ENCODE measurements at regions not wholly inside any gene's neighbourhood (a gene's known extent, or its start where the extent isn't known, plus 50 kb on each side); places are given as distances from the start of the nearest gene placed in this dataset.

DNA sequence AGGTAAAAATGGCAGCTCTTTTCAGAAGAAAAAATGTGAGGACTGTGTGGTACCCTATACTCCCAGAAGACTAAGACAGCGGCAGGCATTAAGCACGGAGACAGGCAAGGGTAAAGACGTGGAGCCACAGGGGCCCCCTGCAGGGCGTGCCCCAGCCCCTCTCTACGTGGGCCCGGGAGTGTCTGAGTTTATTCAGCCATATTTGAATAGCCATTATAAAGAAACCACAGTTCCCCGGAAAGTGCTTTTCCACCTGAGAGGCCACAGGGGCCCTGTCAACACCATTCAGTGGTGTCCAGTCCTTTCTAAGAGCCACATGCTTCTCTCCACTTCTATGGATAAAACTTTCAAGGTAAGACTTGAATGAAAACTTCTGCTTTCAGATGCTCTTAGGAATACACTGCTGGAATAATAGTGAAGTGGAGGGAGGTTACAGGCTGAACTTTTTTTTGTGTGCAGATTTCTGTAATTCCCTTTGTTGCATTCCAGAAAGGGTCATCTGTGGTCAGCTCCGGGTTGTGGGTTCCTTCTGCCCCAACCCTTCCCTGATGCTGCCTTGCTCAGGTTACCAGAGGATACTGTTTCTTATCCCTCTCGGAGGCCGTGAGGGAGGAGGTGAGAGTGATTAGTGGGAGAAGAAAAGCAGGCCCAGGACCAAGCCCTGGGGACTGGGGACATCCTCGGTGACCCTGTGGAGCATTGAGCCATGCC, 58.4 kb downstream of the SLC25A47 start:
- DNase-seq (ENCODE audit: low spot score): peak; percentile 37

DNA sequence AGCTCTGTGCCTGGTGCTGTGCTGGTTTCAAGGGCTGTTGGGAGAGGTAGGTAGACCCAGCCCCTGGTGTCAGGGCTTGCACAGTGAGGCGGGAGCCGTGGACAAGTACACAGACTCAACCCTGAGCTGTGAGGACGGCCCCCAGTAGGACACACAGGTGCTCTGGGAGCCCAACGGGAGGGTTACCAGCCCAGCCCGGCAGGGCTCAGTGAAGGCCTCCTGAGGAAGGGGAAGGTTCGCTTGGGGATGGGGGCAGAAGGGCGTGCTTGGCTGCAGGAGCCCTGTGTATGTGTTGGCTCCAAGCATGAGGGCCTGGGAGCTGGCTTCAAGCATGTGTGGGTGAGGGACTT, 58.9 kb downstream of the SLC25A47 start:
- no peak for DNase-seq (ENCODE audit: low spot score)

DNA sequence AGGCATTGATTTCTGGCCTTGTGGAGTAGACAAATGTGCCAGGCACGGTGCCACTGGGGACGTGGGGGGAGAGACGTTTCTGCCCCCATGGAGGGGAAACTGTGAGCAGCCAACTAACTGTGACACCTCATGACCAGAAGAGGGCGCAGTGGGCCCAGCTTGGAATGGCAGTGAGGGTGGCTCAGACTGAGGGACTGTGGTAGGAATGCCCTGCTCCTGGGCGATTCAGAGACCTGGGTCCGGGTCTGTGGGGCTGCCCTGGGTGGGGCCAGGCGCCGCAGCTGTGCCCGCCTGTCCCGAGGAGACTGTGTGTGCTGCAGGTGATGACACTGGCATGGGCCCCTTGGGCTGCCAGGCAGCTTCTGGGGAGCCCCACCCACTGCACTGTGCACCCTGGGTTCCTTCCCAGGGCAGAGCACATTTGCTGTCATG, 60.6 kb downstream of the SLC25A47 start:
- peak; percentile 56 for DNase-seq (ENCODE audit: low spot score)

DNA sequence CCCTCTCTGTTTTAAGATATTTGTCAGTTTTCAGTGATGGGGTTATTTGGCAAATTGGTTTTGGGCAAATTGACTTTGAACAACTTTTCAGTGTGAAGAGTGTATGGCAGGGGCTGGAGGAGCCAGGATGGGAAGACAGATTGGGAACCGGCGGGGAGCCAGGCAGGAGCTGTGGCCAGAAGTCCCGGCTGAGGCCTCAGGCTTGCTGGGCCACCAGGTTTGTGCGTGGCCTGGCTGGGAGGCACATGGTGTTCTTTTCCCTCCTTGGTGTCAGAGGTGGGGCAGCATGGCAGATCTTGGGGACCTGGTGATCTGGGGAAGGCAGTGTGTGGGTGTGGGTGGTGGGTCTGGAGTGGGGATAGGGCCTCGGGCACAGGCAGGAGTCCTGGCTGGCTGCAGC, 61.1 kb downstream of the SLC25A47 start:
- DNase-seq (ENCODE audit: low spot score): no peak

DNA sequence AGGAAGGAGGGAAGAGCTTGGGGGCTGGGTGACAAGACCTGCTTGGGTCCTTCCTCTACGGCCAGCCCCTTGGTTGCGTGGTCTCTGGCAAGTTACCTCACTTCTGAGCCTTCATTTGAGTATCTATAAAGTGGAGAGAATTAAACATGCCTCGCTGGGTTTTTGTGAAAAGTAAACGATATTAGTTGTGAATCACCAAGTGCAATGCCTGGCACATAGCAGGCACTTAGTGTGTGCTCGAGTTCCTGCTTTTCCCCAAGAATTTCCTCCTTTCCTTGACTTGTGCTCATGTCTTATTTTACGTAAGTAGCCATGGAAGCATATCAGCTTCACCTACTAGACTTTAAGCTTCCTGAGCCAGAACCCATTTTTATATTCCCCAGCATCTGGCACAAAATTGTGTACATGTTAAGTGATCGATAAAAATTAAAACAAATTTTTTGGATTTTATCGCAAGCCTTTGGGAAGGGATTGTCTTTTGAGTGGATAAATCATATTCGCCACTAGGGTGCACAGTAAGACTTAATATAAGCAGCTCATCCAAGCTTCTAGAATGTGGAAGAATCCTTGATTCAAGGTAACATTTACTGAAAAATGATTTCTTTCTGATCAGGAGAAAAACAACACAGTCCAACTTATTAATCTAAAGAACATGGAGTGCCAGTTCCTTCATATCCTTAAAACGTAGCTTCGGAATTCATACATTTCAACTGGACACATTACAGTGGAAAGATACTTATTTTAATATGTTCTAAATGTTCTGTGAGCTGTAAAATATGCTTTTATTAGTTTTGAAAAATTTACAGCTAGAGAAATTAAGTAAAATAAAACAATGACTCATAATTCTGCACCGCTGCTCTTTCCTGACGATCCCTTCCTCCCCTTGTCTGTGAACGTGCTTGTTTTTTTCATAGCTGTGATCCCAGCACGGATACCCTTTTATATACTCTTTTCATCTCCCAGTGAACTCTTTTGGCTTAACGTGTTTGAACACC, 62.0 kb downstream of the SLC25A47 start:
- peak; percentile 69 for DNase-seq (ENCODE audit: low spot score)

DNA sequence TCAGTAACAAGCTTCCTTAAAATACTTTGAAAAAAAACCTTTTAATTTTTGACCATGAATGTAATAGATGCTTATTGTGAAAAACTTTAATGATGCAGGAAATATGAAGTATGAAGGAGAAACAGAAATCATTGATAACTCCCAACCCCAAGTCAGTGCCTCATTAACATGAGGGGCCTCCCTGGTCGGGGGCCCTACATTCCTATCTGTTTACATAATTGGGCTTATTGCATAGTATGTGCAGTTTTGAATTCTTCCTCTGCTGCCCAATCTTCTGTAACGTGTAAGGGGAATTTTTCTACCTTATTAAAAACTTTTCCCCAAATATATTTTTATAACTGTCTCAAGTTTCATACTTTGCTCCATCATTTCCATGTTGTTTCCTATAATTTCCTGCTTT, 63.0 kb downstream of the SLC25A47 start:
- peak; percentile 27 for DNase-seq (ENCODE audit: low spot score)

DNA sequence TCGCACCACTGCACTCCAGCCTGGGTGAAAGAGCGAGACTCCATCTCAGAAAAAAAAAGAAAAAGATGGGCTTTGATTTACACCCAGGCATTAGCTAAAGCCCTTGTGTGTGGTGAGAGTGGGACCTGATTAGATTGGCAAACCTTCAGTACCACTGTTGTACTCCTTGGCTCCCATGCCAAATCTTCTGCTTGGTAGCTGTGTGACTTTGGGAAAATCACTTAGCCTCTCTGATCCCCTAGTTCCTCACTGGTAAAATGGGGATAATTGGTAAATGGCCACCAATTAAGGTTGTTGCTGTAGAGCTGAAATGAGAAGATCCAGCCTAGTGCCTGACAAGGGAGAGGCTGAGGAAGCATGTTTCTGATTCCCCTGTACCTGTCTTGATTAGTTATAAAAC, 63.7 kb downstream of the SLC25A47 start:
- no peak for DNase-seq (ENCODE audit: low spot score)

DNA sequence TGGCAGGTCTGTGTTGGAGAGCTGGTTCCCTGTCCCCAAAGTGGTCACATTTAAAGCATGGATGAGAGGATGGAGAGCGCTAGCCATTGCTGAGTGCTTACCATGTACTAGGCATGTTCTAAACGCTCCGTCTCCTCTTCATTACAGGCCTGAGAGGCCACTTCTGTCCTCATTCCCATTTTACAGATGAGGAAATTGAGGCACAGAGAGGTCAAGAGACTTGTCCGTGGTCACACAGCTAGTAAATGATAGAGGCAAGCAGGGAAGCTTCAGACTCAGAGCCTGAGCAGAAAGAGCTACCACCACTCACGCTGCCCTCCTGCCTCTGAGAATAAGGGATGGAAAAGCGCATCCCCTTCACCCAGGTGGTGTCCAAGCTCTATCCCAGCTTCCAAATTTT, 64.3 kb downstream of the SLC25A47 start:
- no peak for DNase-seq (ENCODE audit: low spot score)

DNA sequence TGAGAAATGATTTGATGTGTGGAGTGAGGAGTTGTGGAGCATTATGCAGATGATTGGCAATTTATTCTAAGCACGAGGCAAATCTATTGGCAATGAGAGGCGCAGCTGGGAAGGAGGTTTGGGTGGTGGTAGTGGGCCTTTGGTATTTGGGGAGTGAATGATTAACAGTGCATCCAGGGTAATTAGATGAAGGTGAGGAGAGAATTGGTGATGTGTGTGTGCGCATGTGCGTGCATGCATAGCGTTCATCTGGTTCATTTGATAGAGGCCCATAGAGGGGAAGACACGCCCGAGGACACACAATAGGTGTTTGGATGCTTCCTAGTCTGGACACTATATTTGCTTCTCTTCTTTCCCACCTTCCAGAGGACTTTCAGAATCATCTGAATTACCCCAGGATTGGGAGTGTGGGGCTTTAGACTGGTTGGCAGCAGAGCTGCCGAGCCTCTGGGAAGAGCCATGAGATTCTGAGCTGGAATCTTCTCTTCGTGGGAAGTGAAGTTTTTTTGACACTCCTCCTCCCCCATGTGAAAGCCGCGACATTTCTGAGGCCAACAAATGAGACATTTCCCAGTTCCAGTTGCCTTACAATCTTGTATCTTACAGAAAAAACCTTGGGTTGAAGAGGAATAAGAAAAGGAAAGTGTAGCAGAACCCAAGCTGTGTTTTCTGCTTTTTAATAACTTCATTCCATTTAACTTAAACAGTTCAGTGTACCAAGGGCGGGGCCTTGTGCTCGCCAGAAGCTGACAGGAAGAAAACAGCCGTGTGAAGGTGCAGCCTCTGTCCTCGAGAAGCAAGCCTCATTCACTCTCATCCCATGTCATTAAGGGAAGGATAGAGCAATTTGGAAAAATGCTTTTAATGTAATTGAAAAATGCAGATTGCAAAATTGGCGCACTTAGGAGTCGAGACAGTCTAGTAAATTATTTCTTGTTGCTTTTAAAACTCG, 65.2 kb downstream of the SLC25A47 start:
- DNase-seq (ENCODE audit: low spot score): peak; percentile 78

DNA sequence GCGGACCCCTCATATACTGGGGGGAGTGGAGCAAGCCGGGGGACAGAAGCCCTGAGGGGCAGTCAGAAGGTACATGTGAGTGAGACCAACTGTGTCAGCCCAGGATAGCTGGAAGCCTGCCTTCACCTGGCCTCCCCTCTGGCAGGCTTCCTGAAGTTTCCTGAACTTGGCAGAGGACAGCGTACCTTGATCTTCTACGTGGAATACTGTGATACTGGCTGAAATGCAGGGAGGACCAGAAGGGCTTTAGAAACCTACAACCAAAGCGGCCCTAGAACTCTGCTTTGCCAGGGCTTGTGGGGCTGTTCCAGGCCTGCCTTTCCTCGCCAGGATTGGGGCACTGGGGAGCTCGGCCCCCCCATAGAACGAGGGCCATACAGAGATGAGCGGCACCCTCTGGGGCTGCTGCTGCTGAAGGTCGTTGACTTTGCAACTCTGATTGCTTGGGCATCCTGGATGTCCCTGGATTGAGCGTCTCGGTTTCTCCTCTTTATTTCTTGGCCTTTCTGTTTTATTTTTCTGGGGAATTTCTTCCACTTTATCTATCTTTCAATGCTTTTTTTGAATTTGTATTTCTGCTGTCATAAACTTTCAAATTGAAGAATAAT, 66.5 kb downstream of the SLC25A47 start:
- no peak for DNase-seq (ENCODE audit: low spot score)

DNA sequence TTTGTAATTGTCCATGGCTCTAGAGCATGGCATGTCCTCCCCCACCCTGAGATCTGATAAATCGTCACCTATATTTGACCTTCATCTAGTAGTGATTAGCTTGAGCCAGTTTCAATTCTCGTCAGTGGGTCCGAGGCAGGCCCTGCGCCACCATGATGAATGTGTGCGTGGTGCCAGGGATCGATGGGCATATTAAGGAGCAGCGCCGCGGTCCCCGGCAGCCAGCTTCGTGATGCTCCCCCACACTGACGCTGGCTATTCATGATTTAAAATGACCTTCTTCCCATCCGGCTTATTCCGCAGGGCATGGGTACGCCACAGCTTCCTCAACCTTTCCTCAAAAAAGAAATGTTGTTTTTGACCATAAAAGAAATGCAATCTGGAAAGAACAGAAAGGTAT, 68.0 kb downstream of the SLC25A47 start:
- DNase-seq (ENCODE audit: low spot score): no peak

DNA sequence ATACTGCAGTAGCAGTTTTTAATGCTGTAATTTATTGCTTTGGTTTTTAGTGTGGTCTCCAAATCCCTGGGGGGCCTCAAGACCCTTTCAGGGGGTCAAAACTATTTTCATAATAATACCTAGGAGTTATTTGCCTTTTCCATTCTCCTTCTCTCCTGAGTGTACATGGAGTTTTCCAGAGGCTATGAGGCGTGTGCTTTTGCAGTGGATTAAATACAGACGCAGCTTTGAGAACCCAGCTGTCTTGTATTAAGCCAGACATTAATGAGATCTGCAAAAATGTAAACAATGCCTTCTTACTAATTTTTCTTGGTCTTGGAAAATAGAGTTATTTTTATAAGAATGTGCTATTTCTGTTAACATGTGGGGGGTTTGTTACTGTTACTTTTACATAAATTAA, 68.6 kb downstream of the SLC25A47 start:
- no peak for DNase-seq (ENCODE audit: low spot score)

DNA sequence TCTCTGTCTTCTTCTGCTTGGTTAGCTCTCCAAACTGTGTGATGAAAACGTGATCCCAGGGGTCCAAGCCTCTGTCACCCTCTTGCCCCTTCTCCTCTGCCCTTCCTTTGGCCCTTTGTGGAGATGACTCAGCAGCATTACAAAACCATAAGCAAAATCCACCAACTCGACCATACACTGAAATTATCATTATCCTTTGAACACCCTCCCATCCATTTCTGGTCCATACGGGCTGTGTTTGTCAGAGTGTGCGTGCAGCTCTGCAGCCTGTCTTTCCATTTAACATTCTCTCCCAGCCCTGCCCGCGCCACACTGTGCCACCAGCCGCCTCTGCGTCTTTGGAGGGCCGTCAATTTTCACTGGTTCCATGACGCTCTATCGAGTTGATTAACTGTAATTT, 69.2 kb downstream of the SLC25A47 start:
- no peak for DNase-seq (ENCODE audit: low spot score)

DNA sequence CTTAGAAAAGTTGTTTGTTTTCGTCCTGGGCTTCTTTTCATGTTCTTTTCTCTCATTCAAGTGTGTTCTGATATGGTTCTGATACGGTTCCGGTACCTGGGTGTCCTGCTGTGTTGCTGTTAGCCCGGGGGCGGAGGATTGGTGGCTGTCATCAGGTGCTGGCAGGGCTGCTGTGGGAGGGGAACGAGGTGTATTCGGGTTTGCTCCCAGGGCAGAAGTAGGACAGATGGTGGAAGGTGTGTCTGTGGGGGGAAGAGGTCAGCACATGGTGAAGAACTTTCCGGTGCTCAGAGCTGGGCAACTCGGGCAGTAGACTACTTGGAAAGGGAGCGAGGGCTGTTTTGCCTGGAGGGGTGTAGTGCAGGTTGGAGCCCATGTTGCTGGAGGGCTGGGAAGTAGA, 70.2 kb downstream of the SLC25A47 start:
- no peak for DNase-seq (ENCODE audit: low spot score)

DNA sequence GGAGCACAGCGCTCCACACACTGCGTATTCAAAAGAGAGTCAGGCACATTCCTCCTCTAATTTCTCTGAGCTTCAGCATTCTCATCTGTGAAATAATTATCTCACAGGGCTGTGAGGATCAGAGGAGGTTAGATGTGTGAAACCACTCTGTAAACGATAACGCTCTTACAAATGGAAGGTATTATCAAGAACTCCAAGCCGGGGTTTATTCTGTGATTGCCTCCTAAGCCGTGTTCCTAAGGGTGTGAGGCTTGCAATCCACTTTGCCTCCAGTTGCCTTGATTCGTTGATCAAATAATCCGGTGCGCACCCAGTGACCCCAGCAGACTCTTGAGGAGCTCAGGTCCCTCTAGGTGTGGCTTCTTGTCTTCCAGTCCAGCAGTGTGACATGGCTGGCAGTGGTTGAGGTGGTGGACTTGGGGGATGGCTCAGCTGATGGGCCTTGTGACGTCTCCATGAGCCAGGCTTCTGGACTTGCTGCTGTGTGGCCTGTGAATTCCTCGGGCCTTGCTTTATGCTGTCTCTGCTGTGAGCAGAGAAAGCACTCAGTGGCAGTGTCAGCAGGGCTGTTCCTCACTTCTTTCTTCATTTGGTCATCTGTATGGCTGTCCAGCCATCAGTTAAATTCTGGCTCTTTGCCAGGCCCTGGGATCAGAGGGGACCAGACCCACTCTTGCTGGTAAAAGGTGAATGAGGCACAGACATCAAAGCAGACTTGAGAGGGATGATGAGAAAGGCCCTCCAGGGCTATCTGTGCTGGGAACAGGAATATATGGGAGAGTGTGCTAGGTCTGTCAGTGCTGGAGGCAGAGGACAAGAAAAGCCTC, 71.0 kb downstream of the SLC25A47 start:
- no peak for DNase-seq (ENCODE audit: low spot score)

DNA sequence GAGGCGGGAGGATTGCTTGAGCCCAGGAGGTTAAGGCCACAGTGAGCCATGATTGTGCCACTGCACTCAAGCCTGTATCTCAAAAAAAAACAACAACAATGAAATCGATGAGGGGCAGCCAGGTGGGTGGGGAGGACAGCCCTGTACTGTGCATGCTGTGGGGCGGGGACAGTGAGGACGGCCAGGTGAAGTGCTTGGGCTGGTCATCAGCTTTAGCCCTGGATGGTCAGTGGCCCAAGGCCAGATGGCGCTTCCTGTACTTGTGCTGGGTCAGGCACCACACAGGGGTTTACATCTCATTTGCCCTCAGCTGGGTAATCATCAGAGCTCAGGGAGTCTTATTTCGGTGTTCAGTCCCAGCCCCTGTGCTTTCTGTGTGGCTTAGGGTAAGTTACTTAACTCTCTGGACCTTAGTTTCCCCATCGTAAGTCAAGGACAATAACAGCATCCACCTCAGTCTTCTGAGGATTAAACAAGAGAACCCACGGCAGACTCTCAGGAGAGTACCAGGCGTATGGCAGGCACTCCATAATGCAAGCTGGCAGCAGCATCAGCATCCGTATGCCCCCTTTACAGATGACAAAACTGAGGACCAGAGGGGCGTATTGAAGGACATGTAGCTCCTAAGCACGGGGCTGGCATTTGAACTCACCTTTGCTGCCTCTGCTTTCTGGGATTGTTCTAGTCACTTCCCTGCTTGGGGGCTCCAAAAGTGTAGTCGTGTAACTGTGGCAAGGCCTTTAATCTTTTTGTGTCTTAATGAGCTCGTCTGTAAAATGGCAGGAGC, 71.9 kb downstream of the SLC25A47 start:
- no peak for DNase-seq (ENCODE audit: low spot score)

DNA sequence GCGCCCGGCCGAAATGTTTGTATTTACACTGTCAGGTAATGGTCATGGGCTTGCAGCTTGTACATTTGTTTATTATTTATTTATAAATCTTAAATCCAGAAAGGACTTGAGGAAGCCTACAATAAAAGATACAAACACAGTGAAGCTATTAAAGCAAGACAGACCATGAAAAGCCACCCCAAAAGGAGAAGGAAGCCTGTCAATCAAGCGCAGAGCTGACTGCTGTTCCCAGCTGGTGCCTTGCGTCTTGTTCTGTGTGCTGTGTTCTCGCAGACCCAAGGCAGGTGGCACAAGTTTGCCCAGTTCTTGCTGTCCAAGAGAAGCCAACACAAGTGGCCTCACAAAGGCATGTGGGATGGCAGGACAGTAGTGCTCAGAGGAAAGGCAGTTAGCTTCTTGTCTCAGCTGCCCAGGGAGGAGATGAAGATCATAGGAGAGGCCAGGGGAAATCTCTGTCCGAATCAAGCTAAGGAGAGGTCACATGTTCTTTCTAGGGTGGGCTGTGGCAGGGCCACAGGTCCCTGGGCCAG, 73.2 kb downstream of the SLC25A47 start:
- no peak for DNase-seq (ENCODE audit: low spot score)

DNA sequence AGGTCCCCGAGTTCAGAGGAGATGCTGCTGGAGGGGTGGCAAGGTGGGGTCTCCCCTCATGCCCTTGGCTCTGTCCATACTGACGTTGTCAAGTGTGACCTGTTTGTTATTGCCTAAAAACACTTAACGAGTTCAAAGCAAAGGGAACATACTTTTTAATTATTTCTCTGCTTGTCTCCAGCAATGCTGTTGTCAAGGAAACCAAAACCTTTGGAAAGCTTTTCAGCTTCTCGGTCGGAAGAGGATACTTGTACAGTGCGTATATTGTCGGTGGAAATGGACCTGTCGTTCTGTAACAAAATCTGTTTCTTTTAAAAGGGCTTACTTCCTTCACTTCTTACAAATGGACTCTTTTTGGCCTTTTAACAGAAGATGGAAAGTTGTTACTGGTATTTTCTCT, 73.9 kb downstream of the SLC25A47 start:
- no peak for DNase-seq (ENCODE audit: low spot score)

DNA sequence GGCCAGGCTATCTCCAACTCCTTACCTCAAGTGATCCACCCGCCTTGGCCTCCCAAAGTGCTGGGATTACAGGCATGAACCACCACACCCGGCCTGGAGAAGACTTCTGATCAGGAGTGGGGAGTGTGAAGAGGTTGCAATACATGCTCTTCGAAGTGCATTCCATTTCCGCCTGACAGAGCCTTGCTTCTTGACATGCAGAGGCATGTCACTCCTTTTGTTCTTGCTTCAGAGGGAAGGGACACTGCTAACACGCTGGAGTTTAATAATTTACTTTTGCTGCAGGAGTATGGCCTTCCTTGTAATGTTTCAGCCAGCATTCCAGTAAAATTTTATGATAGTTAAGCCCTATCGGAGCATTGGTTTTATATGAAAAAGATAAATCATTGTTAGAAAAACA, 74.9 kb downstream of the SLC25A47 start:
- no peak for DNase-seq (ENCODE audit: low spot score)

Data from SW480 (cell line).